ENCODE measurements at regions not wholly inside any gene's neighbourhood (a gene's known extent, or its start where the extent isn't known, plus 50 kb on each side); places are given as distances from the start of the nearest gene placed in this dataset.

DNA sequence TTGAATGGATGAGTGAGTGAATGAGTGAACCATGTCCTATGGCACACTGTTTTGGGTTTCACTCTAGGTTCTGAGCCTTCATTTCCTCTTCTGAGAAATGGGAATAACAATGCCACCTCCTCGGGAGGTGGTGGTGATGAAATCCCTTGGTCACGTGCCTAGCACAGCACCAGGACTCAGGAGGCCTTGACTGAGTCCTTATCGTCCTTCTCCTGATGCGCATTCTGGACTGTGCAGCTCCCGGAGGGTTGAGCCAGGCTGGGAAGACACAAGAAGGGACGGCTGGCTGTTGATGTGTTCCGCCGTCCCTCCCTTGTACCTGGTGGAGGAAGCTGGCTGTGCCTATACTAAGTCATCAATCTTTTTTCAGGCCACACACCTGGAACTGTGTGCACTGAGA, 437.3 kb downstream of the ZNF521 start:
- no peak for FAIRE-seq

- no peak for FAIRE-seq
These were observed 436.4 kb downstream of the ZNF521 start for GRCh38 chr18:24915547-24915946.

GRCh38 chr18:24917767-24918166, 434.2 kb downstream of the ZNF521 start:
- FAIRE-seq = no peak

GRCh38 chr18:24918257-24918656, 433.7 kb downstream of the ZNF521 start:
- FAIRE-seq = no peak

DNA sequence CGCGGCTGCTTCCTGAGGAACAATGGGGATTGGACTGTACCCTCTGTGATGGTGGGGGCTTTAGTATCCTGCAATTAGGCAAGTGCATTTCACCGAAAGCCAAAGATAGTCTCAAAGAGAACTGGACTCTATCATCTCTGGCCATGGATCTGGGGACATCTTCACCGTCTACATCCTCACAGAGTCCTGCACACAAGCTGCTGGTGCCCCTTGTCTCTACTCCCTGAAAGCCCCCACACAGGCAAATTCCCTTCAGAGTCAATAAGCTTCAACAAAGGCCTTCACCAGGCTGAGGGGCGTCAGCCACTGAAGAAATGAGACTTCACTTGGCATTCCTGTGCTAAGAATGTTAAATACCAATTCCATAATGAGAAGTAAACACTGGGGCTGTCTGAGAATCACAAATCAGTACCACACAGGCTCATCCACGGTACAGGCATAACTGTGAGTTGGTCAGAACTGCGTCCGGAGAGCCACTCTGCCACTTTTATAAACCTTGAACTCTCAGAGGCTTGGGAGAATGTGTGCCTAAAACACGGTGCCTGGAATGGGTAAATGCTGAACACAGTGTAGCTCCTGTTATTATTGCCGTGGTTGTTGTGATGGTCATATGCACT, 432.7 kb downstream of the ZNF521 start:
- FAIRE-seq = no peak

GRCh38 chr18:24922491-24922890, 429.5 kb downstream of the ZNF521 start:
- FAIRE-seq = no peak

DNA sequence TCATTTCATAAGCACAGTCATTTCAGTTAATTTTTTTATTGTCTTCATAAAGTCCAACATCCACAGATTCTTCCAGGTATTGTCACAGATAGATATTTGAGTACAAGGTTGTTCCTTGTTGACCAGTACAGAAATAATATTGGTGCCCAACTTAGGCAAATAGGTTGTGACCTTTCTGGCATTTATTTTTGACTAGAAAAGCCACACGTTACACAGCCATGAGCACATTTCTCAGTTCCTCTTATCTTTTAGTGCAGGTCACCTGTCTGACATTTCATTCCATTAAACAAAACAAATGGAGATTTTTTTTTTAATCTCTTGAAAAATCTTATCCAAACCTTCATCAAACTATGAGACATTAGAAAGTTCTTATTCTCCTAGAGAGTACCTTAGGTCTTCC, 428.8 kb downstream of the ZNF521 start:
- no peak for FAIRE-seq

- FAIRE-seq = no peak
These were observed 427.8 kb downstream of the ZNF521 start for GRCh38 chr18:24924066-24924716.

DNA sequence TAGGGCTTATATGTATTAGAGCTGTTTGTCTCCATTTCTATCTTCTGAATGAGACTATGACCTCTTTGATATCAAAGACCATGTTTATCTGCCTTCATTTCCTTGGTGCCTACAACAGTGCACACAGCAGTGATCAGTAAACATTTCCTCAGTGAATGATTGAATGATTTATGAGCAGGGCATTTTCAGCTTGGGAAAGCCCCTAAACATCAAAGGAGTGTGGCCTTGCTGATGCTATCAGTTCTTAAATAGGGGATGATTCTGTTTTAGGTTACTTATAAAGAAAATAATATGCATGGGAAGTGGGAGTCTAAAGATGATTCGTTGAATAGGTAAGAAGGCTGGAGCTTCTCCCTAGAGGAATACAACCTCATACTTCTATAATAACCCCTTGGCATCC, 425.3 kb downstream of the ZNF521 start:
- no peak for FAIRE-seq

DNA sequence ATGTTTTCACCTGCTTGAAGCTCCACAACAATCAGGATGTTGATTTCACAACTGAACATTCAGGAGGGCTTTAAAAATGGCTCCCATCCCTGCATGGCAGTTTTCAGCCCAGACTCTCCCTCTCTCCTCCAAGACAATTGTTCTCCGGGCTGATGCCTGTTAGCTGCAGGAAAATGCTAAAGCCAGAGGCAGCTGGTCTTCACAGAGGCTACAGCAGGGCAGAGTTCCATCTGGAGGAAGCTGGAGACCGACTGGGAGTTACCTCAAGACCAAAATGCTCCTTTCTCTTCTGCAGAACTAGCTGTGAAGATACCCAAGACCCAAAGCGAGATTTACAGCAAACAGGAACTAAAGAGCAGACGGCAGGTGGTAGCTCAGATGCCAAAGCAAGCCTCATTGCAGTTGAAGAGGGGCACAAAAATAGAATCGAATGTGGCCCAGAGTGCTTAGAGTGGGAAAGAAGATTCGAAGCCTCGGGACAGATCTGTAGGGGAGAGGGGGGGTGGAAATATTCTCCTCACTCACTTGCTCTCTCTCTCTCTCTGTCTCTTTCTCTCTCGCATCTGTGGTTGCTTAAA, 423.6 kb downstream of the ZNF521 start:
- FAIRE-seq = no peak

GRCh38 chr18:24930478-24930877, 421.5 kb downstream of the ZNF521 start:
- no peak for FAIRE-seq

- FAIRE-seq = no peak
These were observed 421.0 kb downstream of the ZNF521 start for GRCh38 chr18:24930971-24931370.

DNA sequence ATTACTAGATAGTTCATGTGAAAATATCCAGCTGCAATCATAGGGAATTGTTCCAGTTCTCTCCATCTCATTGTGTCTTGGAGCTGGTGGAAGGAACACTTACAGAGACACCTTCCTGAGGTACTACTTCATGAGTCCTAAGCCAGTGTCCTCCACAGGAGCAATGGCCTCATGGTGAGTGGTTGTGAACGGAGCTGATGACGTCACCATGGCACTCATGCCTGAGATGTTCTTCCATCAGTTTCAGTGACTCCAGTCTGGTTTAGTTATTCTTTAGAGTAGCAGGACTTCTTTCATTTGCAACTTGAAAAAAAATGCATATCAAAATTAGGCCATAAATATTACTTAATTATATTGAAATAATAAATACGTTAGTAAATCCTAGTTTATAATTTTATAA, 418.6 kb downstream of the ZNF521 start:
- FAIRE-seq = no peak

GRCh38 chr18:24934258-24934932, 417.6 kb downstream of the ZNF521 start:
- no peak for FAIRE-seq

DNA sequence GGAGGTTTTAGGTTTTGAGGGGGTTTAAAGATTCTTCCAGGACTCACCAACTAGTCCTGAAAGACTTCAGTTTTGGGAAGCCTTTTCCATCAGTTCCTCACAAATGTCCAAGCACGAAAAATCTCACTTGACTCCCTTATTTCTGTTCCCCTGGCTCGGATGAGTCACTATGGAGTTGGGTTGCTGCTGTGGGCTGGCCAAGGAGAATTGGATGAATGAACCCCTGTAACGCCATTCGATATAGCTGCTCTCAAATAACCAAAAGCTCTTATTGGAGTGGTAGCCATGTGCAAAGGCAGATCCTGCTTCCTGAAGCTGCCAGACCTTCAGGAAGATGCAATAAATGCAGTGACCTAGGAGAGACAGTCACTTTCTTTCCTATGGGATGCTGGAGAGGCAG, 417.0 kb downstream of the ZNF521 start:
- FAIRE-seq = no peak

DNA sequence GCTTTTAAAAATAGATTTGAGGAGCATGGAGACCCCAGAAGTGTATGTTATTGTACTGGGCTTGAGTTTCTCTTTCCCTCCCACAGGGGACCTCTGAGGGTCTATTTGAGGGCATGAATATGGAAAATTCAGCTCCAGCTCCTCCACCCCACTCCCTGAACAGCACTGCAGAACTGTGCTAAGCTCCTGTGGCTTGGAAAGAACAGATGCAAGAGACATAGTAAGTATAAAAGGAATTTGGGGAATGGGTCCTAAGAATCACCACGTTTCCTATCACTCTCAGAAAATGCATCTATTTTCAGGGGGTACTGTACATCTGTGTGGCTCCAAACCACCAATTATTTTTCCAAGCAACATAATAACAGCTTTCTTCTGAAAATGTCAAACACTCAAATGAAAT, 416.1 kb downstream of the ZNF521 start:
- no peak for FAIRE-seq

DNA sequence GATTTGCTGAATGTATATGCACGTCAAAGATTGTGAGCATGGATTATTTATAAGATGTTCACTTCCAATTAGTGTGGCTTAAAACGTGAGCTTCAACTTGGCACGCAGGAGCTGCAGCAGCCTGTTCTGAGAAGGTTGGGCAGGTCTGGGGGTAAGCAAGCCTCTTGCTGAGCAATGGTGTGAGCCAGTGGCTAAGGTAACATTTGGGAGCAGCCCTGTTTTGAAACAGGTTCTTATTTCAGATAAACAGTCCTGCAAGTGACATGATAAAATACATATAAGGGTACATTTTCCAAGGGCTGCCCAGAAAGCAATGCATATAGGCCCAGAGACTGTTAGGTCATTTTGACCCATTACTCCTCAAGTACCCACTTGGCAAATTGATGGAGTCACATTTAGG, 415.3 kb downstream of the ZNF521 start:
- no peak for FAIRE-seq

GRCh38 chr18:24937639-24938275, 414.2 kb downstream of the ZNF521 start:
- no peak for FAIRE-seq

DNA sequence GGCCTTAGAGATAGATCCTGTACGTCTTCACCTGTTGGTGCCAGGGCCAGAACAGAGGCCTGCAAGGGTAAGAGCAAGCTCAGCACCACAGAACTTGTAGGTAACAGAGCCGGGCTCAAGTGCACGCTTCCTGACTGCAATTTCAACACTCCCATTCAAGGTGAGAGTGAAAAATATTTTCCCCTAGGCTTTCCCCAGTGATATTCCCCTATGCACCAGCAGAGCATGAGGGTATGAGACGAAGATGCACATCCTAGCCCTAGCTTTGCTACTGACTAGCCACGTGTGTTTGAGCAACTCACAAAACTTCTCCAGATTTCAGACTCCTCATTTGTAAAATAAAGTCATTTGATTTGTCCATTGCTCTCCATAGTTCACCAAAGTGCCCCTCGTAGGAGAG, 411.6 kb downstream of the ZNF521 start:
- FAIRE-seq = no peak

- no peak for FAIRE-seq
These were observed 410.6 kb downstream of the ZNF521 start for GRCh38 chr18:24941174-24941951.

DNA sequence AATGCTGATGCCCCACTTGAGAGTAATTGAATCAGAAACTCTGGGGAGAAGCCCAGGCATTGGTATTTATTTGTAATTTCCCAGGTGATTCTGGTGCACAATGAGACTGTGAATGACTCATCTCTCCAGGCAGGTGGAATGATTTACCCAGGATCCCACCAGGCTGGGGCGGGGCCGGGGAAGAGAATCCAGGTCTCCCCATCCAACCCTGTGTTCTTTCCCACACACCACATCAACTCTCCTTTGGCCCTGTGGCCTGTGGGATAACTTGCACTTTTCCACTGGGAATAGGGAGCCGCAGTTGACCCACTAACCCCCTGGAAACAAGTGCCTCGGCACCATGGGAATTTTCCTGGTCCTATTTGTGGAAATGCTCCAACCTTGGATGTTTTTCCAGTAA, 409.8 kb downstream of the ZNF521 start:
- no peak for FAIRE-seq

DNA sequence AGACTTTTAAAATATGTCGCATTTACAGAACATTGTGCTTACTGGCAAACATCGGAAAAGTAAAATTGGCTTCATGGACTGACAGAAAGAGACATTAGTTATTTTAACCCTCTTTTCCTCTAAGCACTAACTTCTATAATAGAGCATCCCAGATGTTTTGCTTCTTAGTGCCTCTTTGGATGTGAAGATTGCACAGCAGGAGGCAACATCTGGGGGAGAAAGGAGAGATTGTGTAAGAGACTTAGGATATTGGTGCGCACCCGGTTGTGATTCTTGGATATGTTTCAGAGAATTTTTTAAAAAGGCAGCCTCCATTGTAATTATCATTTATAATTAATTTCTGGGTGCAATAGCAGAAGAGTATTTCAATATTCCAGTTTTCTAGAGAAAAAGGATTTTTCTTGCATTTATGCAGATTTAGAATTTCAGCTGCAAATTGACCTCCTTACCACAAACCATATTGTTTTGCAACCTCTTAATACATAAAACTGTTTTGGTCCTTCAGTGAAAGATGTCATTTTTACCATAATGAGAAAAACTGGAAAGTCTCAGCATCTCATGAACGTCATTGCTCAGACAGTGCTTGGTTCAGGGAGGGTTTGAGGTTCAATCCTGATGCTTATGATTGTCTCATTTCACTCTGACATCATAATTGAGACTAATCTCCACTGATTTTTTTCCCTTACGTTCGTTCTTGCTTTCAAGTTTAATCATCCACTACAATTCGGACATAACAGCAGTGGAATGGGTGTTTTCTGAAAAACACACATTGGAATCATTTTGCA, 404.3 kb downstream of the ZNF521 start:
- FAIRE-seq = no peak

Data from endometrium (tissue), 2 donors.